SK-N-SH (cell line): ENCODE measurements at regions not wholly inside any gene's neighbourhood (a gene's known extent, or its start where the extent isn't known, plus 50 kb on each side); places are given as distances from the start of the nearest gene placed in this dataset.

Experiments
- CTCF ChIA-PET: fragments of 300-600, 350-600 bp; formaldehyde crosslinking; extraction: SDS; loops from one replicate; lab custom pipeline; 2021; lab: Yijun Ruan, JAX
- POLR2A ChIA-PET: fragments of 350-600 bp; sonication (Branson Sonifier 250); formaldehyde crosslinking; extraction: SDS; loops from one replicate; lab custom pipeline; 2020; ENCODE audit warnings: antibody characterized with exemption, inconsistent platforms; lab: Yijun Ruan, JAX
- DNase-seq: peaks from one replicate; pipeline ENCODE4 v3.0.0; 2012
- H2AFZ ChIP-seq: fragments of 200-600 bp; sonication (generic); 2 replicates; pipeline ENCODE4 v1.8.1; 2016; ENCODE audit warnings: antibody characterized with exemption, mild to moderate bottlenecking, low read depth
- H3F3A ChIP-seq: fragments of 200-600 bp; sonication (generic); replicated peaks from 2 replicates; pipeline ENCODE3; 2016; ENCODE audit warnings: antibody characterized with exemption, mild to moderate bottlenecking; ENCODE audit not compliant: insufficient read depth
- H3K27ac ChIP-seq, 2 experiments: fragments of 200-500 bp in 1 of 2; fragments of 200-600 bp in 1 of 2; sonication (Bioruptor generic) in 1 of 2; sonication (generic), shearing (Covaris generic) in 1 of 2; 2 replicates each; pipeline versions ENCODE4 v1.5.1 to v1.6.1; 2014 to 2016; ENCODE audit warnings: low read depth in 2 of 2, inconsistent platforms in 1 of 2, low read length in 1 of 2, mild to moderate bottlenecking in 1 of 2, mixed read lengths in 1 of 2
- H3K27me3 ChIP-seq: fragments of 200-600 bp; sonication (generic), shearing (Covaris generic); 2 replicates; pipeline ENCODE4 v1.6.1; 2016; ENCODE audit warnings: mixed run types; ENCODE audit not compliant: insufficient read depth
- H3K36me3 ChIP-seq, 2 experiments: fragments of 200-500 bp in 1 of 2; fragments of 200-600 bp in 1 of 2; sonication (Bioruptor generic) in 1 of 2; sonication (generic) in 1 of 2; replicated peaks in 1 of 2; 2 replicates each; pipeline versions ENCODE3 to v1.5.1; 2014 to 2016; ENCODE audit warnings: low read length in 1 of 2, mild to moderate bottlenecking in 1 of 2; ENCODE audit not compliant: insufficient read depth in 2 of 2, control insufficient read depth in 1 of 2
- H3K4me1 ChIP-seq, 2 experiments: fragments of 200-500 bp in 1 of 2; fragments of 200-600 bp in 1 of 2; sonication (Bioruptor generic) in 1 of 2; sonication (generic), shearing (Covaris generic) in 1 of 2; 2 replicates each; pipeline versions ENCODE4 v1.5.1 to v1.6.1; 2014 to 2016; ENCODE audit warnings: low read depth in 1 of 2, low read length in 1 of 2, mixed run types in 1 of 2; ENCODE audit not compliant: insufficient read depth in 2 of 2, control insufficient read depth in 1 of 2
- H3K4me2 ChIP-seq: fragments of 200-600 bp; sonication (generic), shearing (Covaris generic); 2 replicates; pipeline ENCODE4 v1.6.1; 2017; ENCODE audit warnings: mixed run types
- H3K4me3 ChIP-seq, 2 experiments: fragments of 200-500 bp in 1 of 2; fragments of 200-600 bp in 1 of 2; sonication (Bioruptor generic) in 1 of 2; sonication (generic), shearing (Covaris generic) in 1 of 2; 2 replicates each; pipeline versions ENCODE4 v1.5.1 to v1.8.1; 2014 to 2016; ENCODE audit warnings: low read depth in 2 of 2, inconsistent platforms in 1 of 2, low read length in 1 of 2, mild to moderate bottlenecking in 1 of 2, mixed read lengths in 1 of 2, moderate library complexity in 1 of 2
- H3K79me2 ChIP-seq: fragments of 200-600 bp; sonication (generic); 2 replicates; pipeline ENCODE4 v1.8.1; 2017; ENCODE audit warnings: mild to moderate bottlenecking; ENCODE audit not compliant: insufficient read depth
- H3K9ac ChIP-seq: fragments of 200-600 bp; sonication (generic); 2 replicates; pipeline ENCODE4 v1.6.1; 2017; ENCODE audit warnings: mixed run types
- H3K9me2 ChIP-seq: fragments of 200-600 bp; sonication (generic); 2 replicates; pipeline ENCODE4 v1.6.1; 2017; ENCODE audit warnings: mixed run types
- H3K9me3 ChIP-seq: fragments of 200-600 bp; sonication (generic); 2 replicates; pipeline ENCODE4 v1.6.1; 2017; ENCODE audit warnings: mixed run types, mild to moderate bottlenecking, moderate library complexity
- H4K20me1 ChIP-seq: fragments of 200-600 bp; sonication (generic); 2 replicates; pipeline ENCODE4 v1.6.1; 2017; ENCODE audit warnings: mild to moderate bottlenecking, mixed run types; ENCODE audit not compliant: insufficient read depth
- CHD2 ChIP-seq: fragments of 150-350 bp; IDR thresholded peaks from 2 replicates; pipeline ENCODE4 v1.6.1; 2018; ENCODE audit warnings: low read length; ENCODE audit not compliant: partially characterized antibody
- ELF1 ChIP-seq: IDR thresholded peaks from 2 replicates; pipeline ENCODE4 v1.4.0; 2012
- EZH2phosphoT487 ChIP-seq: fragments of 200-600 bp; sonication (generic); IDR thresholded peaks from 2 replicates; pipeline ENCODE4 v1.6.1; 2017; ENCODE audit warnings: low read depth, mixed run types, mild to moderate bottlenecking, antibody characterized with exemption, moderate library complexity, borderline replicate concordance
- FOXM1 ChIP-seq: IDR thresholded peaks from 2 replicates; pipeline ENCODE4 v1.4.0; 2012; ENCODE audit warnings: low read depth, mild to moderate bottlenecking
- IRF3 ChIP-seq: fragments of 150-350 bp; IDR thresholded peaks from 2 replicates; pipeline ENCODE4 v1.6.1; 2016; ENCODE audit warnings: mild to moderate bottlenecking, low read depth, low read length
- MAX ChIP-seq: IDR thresholded peaks from 2 replicates; pipeline ENCODE4 v1.4.0; 2012; ENCODE audit warnings: low read depth
- MXI1 ChIP-seq: IDR thresholded peaks from 2 replicates; pipeline ENCODE4 v1.6.1; 2012; ENCODE audit warnings: mild to moderate bottlenecking, low read depth, low read length, improper control_type of control experiment
- NFIC ChIP-seq: IDR thresholded peaks from 2 replicates; pipeline ENCODE4 v1.4.0; 2012; ENCODE audit warnings: borderline replicate concordance
- NRF1 ChIP-seq: IDR thresholded peaks from 2 replicates; pipeline ENCODE4 v1.6.1; 2012; ENCODE audit warnings: low read depth, mild to moderate bottlenecking, low read length
- PBX3 ChIP-seq: IDR thresholded peaks from 2 replicates; pipeline ENCODE4; 2012
- POLR2AphosphoS5 ChIP-seq: IDR thresholded peaks from 2 replicates; pipeline ENCODE4 v1.6.1; 2012; ENCODE audit warnings: low read depth, low read length
- RAD21 ChIP-seq: IDR thresholded peaks from 2 replicates; pipeline ENCODE4 v1.6.1; 2012; ENCODE audit warnings: mild to moderate bottlenecking, low read length
- RFX5 ChIP-seq: IDR thresholded peaks from 2 replicates; pipeline ENCODE4 v1.6.1; 2012; ENCODE audit warnings: mild to moderate bottlenecking, improper control_type of control experiment, low read length
- RXRA ChIP-seq: IDR thresholded peaks from 2 replicates; pipeline ENCODE4 v1.4.0; 2012; ENCODE audit warnings: low read depth, mild to moderate bottlenecking, borderline replicate concordance
- TAF1 ChIP-seq: IDR thresholded peaks from 2 replicates; pipeline ENCODE4 v1.6.1; 2012; ENCODE audit warnings: low read depth, mild to moderate bottlenecking, low read length, moderate library complexity, borderline replicate concordance
- USF1 ChIP-seq: IDR thresholded peaks from 2 replicates; pipeline ENCODE4 v1.4.0; 2012; ENCODE audit warnings: low read depth, borderline replicate concordance
- ZBTB33 ChIP-seq: IDR thresholded peaks from 2 replicates; pipeline ENCODE4 v1.4.0; 2012; ENCODE audit warnings: low read depth, borderline replicate concordance
- WGBS: methylation state at CpG from one replicate; pipeline ENCODE4 v1.1.6; 2017; ENCODE audit warnings: low lambda C conversion rate; 5-methylcytosine and 5-hydroxymethylcytosine counted together

GRCh38 chr5:117551236-117551635, 976.6 kb upstream of the SEMA6A start:
- 14% methylated on average over 2 of the region's 2 CpGs for WGBS
- H3K9ac ChIP-seq: no peak overlapping the region
- H3K4me3 ChIP-seq: no peak overlapping the region
- H3K9me2 ChIP-seq: no peaks in the 10 kb centered on the region
- ChIA-PET CTCF (no interaction called here), POLR2A (no interaction called here)
- no peak overlapping the region for H3K27ac ChIP-seq
- no peak for DNase-seq
- no peaks in the 10 kb centered on the region for H3K27me3 ChIP-seq
- H3K4me2 ChIP-seq: no peak overlapping the region
- H3K36me3 ChIP-seq: no peaks in the 10 kb centered on the region
- no peaks in the 10 kb centered on the region for H3K79me2 ChIP-seq
- no peaks in the 10 kb centered on the region for H3F3A ChIP-seq
- H2AFZ ChIP-seq: no peak overlapping the region
- no peaks in the 10 kb centered on the region for H3K4me1 ChIP-seq
- H4K20me1 ChIP-seq: no peaks in the 10 kb centered on the region
- H3K9me3 ChIP-seq: no peaks in the 10 kb centered on the region
- TF ChIP-seq MXI1 (no peak), TAF1 (no peak), PBX3 (no peak), RFX5 (no peak), NFIC (no peak), MAX (no peak), USF1 (no peak), RXRA (no peak), CHD2 (no peak), EZH2phosphoT487 (no peak)

GRCh38 chr5:117547192-117547591, 972.6 kb upstream of the SEMA6A start:
- H3K36me3 ChIP-seq: no peaks in the 10 kb centered on the region
- H3K9ac ChIP-seq: no peak overlapping the region
- DNase-seq: no peak
- peaks cover 3% of the 10 kb centered on the region for H3F3A ChIP-seq
- H3K79me2 ChIP-seq: no peaks in the 10 kb centered on the region
- no peaks in the 10 kb centered on the region for H3K4me1 ChIP-seq
- H3K9me2 ChIP-seq: no peaks in the 10 kb centered on the region
- 33% methylated on average over 1 of the region's 1 CpG for WGBS
- no peak for TF ChIP-seq ZBTB33
- no peak for TF ChIP-seq IRF3
- no peak for TF ChIP-seq CHD2
- no peak for TF ChIP-seq PBX3
- TF ChIP-seq NFIC: no peak
- no peak for TF ChIP-seq POLR2AphosphoS5
- TF ChIP-seq NRF1: no peak
- TF ChIP-seq ELF1: no peak
- no peak for TF ChIP-seq FOXM1
- no peak for TF ChIP-seq RAD21
- TF ChIP-seq, all 33 proteins: peak for 0
- no peak overlapping the region for H2AFZ ChIP-seq
- POLR2A ChIA-PET: no interaction called here
- no peaks in the 10 kb centered on the region for H4K20me1 ChIP-seq
- H3K27me3 ChIP-seq: no peaks in the 10 kb centered on the region
- CTCF ChIA-PET: no interaction called here
- H3K27ac ChIP-seq: no peak overlapping the region
- no peak overlapping the region for H3K4me2 ChIP-seq
- no peak overlapping the region for H3K4me3 ChIP-seq
- H3K9me3 ChIP-seq: no peaks in the 10 kb centered on the region
